Bronchial epithelial cell (primary cell): ENCODE measurements at regions not wholly inside any gene's neighbourhood (a gene's known extent, or its start where the extent isn't known, plus 50 kb on each side); places are given as distances from the start of the nearest gene placed in this dataset.

Experiments
- DNase-seq: peaks from one replicate; pipeline ENCODE4 v3.0.0-alpha.2; 2010; ENCODE audit warnings: low read depth
- FAIRE-seq: peaks from 2 replicates; lab custom pipeline; 2011; peaks lifted over from hg19 to GRCh38; lab: Jason Lieb, UNC
- H3K27me3 ChIP-seq: 2 replicates; pipeline ENCODE4 v1.5.1; 2011; ENCODE audit warnings: low read length; ENCODE audit not compliant: control insufficient read depth, insufficient read depth
- H3K36me3 ChIP-seq: 2 replicates; pipeline ENCODE4 v1.5.1; 2011; ENCODE audit warnings: low read length; ENCODE audit not compliant: control insufficient read depth, insufficient read depth
- H3K4me3 ChIP-seq: 2 replicates; pipeline ENCODE4 v1.5.1; 2011; ENCODE audit warnings: mild to moderate bottlenecking, low read depth, low read length, control low read depth
- TF ChIP-seq, protein P1 (sequence below): IDR thresholded peaks from 2 replicates; pipeline ENCODE4 v1.5.1; 2011; ENCODE audit warnings: mild to moderate bottlenecking, moderate library complexity, low read length, control low read depth, inconsistent platforms; ENCODE audit not compliant: insufficient read depth, severe bottlenecking

- FAIRE-seq (no peak), DNase-seq (no peak)
- TF ChIP-seq, protein P1, sequence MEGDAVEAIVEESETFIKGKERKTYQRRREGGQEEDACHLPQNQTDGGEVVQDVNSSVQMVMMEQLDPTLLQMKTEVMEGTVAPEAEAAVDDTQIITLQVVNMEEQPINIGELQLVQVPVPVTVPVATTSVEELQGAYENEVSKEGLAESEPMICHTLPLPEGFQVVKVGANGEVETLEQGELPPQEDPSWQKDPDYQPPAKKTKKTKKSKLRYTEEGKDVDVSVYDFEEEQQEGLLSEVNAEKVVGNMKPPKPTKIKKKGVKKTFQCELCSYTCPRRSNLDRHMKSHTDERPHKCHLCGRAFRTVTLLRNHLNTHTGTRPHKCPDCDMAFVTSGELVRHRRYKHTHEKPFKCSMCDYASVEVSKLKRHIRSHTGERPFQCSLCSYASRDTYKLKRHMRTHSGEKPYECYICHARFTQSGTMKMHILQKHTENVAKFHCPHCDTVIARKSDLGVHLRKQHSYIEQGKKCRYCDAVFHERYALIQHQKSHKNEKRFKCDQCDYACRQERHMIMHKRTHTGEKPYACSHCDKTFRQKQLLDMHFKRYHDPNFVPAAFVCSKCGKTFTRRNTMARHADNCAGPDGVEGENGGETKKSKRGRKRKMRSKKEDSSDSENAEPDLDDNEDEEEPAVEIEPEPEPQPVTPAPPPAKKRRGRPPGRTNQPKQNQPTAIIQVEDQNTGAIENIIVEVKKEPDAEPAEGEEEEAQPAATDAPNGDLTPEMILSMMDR: no peak
- H3K27me3 ChIP-seq: no peaks in the 10 kb centered on the region
- no peak overlapping the region for H3K4me3 ChIP-seq
- H3K36me3 ChIP-seq: no peaks in the 10 kb centered on the region
Measured at GRCh38 chr1:240682859-240683242, 70.9 kb upstream of the GREM2 start.

DNA sequence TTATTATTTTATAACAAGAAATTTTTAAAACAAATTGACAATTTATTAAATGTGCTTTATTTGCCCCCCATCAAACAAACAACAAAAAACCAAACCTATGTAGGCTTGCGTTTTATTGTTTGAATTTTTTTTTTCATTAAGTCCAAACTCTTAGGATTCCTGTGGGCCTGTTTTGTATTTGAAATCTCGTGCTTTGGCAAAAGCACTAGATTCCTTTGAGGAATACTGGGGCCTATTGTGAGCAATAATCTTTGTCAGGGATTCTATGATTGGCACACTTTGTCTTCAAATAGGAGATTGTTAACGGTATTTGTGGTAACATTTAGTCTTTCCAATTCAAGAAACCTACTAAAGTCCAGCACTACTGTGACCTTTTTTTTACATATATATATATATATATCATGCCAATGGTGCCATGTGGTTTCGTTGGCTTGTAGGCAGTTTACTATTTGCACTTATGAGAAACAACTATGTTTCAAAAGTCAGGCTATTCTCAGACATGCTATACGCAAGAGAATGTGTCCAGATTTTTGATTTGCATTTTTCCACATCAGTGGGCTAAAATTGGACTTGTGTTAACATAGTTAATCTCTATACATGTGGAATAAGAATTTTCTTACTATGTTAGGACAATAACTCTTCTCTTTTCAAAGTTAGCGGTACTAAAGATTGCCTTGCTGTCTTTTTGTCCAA, 70.4 kb upstream of the GREM2 start:
- TF ChIP-seq, protein P1: no peak
- FAIRE-seq: no peak

GRCh38 chr1:240672132-240672811, 60.3 kb upstream of the GREM2 start:
- FAIRE-seq (no peak), DNase-seq (no peak)
- H3K36me3 ChIP-seq: no peaks in the 10 kb centered on the region
- TF ChIP-seq, protein P1: no peak
- H3K4me3 ChIP-seq: no peak overlapping the region
- H3K27me3 ChIP-seq: no peaks in the 10 kb centered on the region

More for the DNA sequence above, 70.4 kb upstream of the GREM2 start:
- Histone ChIP-seq H3K36me3 (no peaks in the 10 kb centered on the region), H3K4me3 (no peak overlapping the region), H3K27me3 (no peaks in the 10 kb centered on the region)
- DNase-seq: no peak

DNA sequence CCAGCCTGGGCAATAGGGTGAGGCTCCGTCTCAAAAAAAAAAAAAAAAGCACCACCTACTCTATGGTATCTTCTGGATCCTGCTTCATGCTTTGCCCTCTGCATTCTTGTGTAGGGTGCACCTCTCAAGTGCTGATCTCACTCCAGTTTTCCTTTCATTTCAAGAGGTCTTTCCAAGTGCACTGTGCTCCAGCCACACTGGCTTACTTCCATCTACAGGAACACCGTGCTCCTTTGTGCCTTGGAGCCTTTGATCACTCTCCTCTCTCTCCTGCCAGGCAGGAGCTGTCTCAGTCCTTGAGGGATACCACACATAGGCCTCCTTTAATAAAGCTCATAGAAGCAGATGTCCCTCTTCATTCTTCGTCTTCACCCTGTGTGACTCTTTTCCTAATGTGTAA, 55.4 kb upstream of the GREM2 start:
- Histone ChIP-seq H3K27me3 (no peaks in the 10 kb centered on the region), H3K4me3 (no peak overlapping the region), H3K36me3 (no peaks in the 10 kb centered on the region)
- DNase-seq (no peak), FAIRE-seq (no peak)
- TF ChIP-seq, protein P1: no peak

GRCh38 chr1:240666568-240667198, 54.7 kb upstream of the GREM2 start:
- DNase-seq: no peak
- FAIRE-seq: no peak
- H3K27me3 ChIP-seq: no peaks in the 10 kb centered on the region
- no peaks in the 10 kb centered on the region for H3K36me3 ChIP-seq
- no peak overlapping the region for H3K4me3 ChIP-seq
- TF ChIP-seq, protein P1: no peak
